GM18517 (cell line): ENCODE measurements at regions not wholly inside any gene's neighbourhood (a gene's known extent, or its start where the extent isn't known, plus 50 kb on each side); places are given as distances from the start of the nearest gene placed in this dataset.

Experiments used
- ATAC-seq: cut with Tn5 transposase; IDR thresholded peaks from one replicate; pipeline ENCODE4 v1.9.1; 2021; ENCODE audit warnings: mild to moderate bottlenecking, moderate library complexity; ENCODE audit not compliant: unreplicated experiment

GRCh38 chrX:30156880-30157560 is 58.3 kb upstream of the MAGEB2 start:
- no peak for ATAC-seq

- ATAC-seq = no peak
Observed at GRCh38 chrX:30161043-30161442, 54.3 kb upstream of the MAGEB2 start.
